ENCODE measurements at regions not wholly inside any gene's neighbourhood (a gene's known extent, or its start where the extent isn't known, plus 50 kb on each side); places are given as distances from the start of the nearest gene placed in this dataset.

- TF ChIP-seq CTCF (IDR thresholded peaks at IDR 0.05), result no peak
- Histone ChIP-seq H3K4me1 (ENCODE audit: control insufficient read depth in 1 of 2, insufficient read depth in 2 of 2, low read length in 2 of 2) (peaks cover 13 to 16% of the 10 kb centered on the region in 2 donors), H3K27ac (ENCODE audit: low read depth in 1 of 2, low read length in 2 of 2) (no peak overlapping the region), H3K79me2 (ENCODE audit: insufficient read depth, low read length) (no peaks in the 10 kb centered on the region), H3K27me3 (ENCODE audit: control insufficient read depth in 2 of 2, insufficient read depth in 2 of 2, low read length in 2 of 2) (no peaks in the 10 kb centered on the region), H3K4me2 (replicated peaks; ENCODE audit: extremely low read depth, low read length, poor library complexity, severe bottlenecking) (no peak overlapping the region), H4K20me1 (ENCODE audit: insufficient read depth, low read length) (no peaks in the 10 kb centered on the region), H3K9ac (ENCODE audit: insufficient read depth, low read length, poor library complexity, severe bottlenecking) (no peak overlapping the region), H2AFZ (ENCODE audit: insufficient read depth, low read depth, low read length, poor library complexity, severe bottlenecking) (no peak overlapping the region), H3K9me3 (replicated peaks in 1 of 2; ENCODE audit: control insufficient read depth in 1 of 2, insufficient read depth in 1 of 2, low read length in 2 of 2) (no peaks in the 10 kb centered on the region), H3K36me3 (replicated peaks in 1 of 2; ENCODE audit: control insufficient read depth in 1 of 2, insufficient read depth in 2 of 2, low read length in 2 of 2) (no peaks in the 10 kb centered on the region), H3K4me3 (replicated peaks in 1 of 3; ENCODE audit: low read depth in 2 of 3, low read length in 3 of 3) (no peak overlapping the region)
- Mint-ChIP-seq H3K9me3 (peaks cover 0 to 2% (median 0%) of the 10 kb centered on the region in 7 donors), H3K4me1 (peaks cover 33% of the 10 kb centered on the region), H3K27ac (no peak overlapping the region), H3K27me3 (ENCODE audit: low read depth in 3 of 3) (peaks cover 0 to 5% (median 3%) of the 10 kb centered on the region in 3 donors), H3K4me3 (no peak overlapping the region), H3K36me3 (no peaks in the 10 kb centered on the region)
- intact Hi-C loops (cut with micrococcal nuclease), result no loop called here
- WGBS (ENCODE audit: insufficient coverage), result no CpG with 5 or more reads among the region's 2 CpGs
- DNase-seq, result no peak
These were observed 290.7 kb downstream of the TCF7L2 start for GRCh38 chr10:113240736-113241135.

GRCh38 chr10:113241599-113242360 is 291.7 kb downstream of the TCF7L2 start:
- H4K20me1 ChIP-seq (ENCODE audit: insufficient read depth, low read length), result no peaks in the 10 kb centered on the region
- no peak overlapping the region for H3K4me3 ChIP-seq (replicated peaks in 1 of 3; ENCODE audit: low read depth in 2 of 3, low read length in 3 of 3)
- H3K27me3 ChIP-seq (ENCODE audit: control insufficient read depth in 2 of 2, insufficient read depth in 2 of 2, low read length in 2 of 2), result no peaks in the 10 kb centered on the region
- 69% methylated on average over 2 of the region's 7 CpGs for WGBS (ENCODE audit: insufficient coverage)
- Mint-ChIP-seq H3K4me1 (peaks cover 30% of the 10 kb centered on the region), H3K4me3 (no peak overlapping the region), H3K27ac (no peak overlapping the region), H3K36me3 (no peaks in the 10 kb centered on the region), H3K9me3 (no peaks in the 10 kb centered on the region), H3K27me3 (ENCODE audit: low read depth in 3 of 3) (peaks cover 0 to 5% (median 3%) of the 10 kb centered on the region in 3 donors)
- TF ChIP-seq CTCF (IDR thresholded peaks at IDR 0.05), result no peak
- H3K4me1 ChIP-seq (ENCODE audit: control insufficient read depth in 1 of 2, insufficient read depth in 2 of 2, low read length in 2 of 2), result peaks cover 9 to 11% of the 10 kb centered on the region in 2 donors
- DNase-seq, result no peak
- intact Hi-C loops (cut with micrococcal nuclease), result no loop called here
- no peak overlapping the region for H3K9ac ChIP-seq (ENCODE audit: insufficient read depth, low read length, poor library complexity, severe bottlenecking)
- no peaks in the 10 kb centered on the region for H3K36me3 ChIP-seq (replicated peaks in 1 of 2; ENCODE audit: control insufficient read depth in 1 of 2, insufficient read depth in 2 of 2, low read length in 2 of 2)
- H3K27ac ChIP-seq (ENCODE audit: low read depth in 1 of 2, low read length in 2 of 2), result no peak overlapping the region
- H3K79me2 ChIP-seq (ENCODE audit: insufficient read depth, low read length), result no peaks in the 10 kb centered on the region
- H3K4me2 ChIP-seq (replicated peaks; ENCODE audit: extremely low read depth, low read length, poor library complexity, severe bottlenecking), result no peak overlapping the region
- no peak overlapping the region for H2AFZ ChIP-seq (ENCODE audit: insufficient read depth, low read depth, low read length, poor library complexity, severe bottlenecking)
- no peaks in the 10 kb centered on the region for H3K9me3 ChIP-seq (replicated peaks in 1 of 2; ENCODE audit: control insufficient read depth in 1 of 2, insufficient read depth in 1 of 2, low read length in 2 of 2)

Measured in CD14-positive monocyte (primary cell).